Adrenal gland (tissue), 9 donors: ENCODE measurements at regions not wholly inside any gene's neighbourhood (a gene's known extent, or its start where the extent isn't known, plus 50 kb on each side); places are given as distances from the start of the nearest gene placed in this dataset.

Source experiments
- DNase-seq, 7 donors: peaks; one replicate each; pipeline ENCODE4 v3.0.0-alpha.2; 2019 to 2020
- H3K27ac ChIP-seq, 5 donors: fragments of 200-600 bp; sonication (generic) in 4 of 5; 1 replicate in 3 of 5; 2 replicates in 2 of 5; pipeline versions ENCODE4 v1.5.1 to v1.8.0; 2016 to 2020; ENCODE audit warnings: mild to moderate bottlenecking in 1 of 5
- H3K27me3 ChIP-seq: fragments of 200-600 bp; 2 replicates; pipeline ENCODE4 v1.8.0; 2021
- H3K36me3 ChIP-seq, 2 donors: fragments of 200-600 bp; replicated peaks in 1 of 2; 1 replicate in 1 of 2; 2 replicates in 1 of 2; pipeline versions ENCODE4 v1.5.1 to v1.8.0; 2018 to 2022
- H3K4me1 ChIP-seq, 2 donors: fragments of 200-600 bp; replicated peaks in 1 of 2; 1 replicate in 1 of 2; 2 replicates in 1 of 2; pipeline versions ENCODE4 v1.5.1 to v1.8.0; 2018 to 2021
- H3K4me3 ChIP-seq, 4 donors: fragments of 200-600 bp; sonication (generic) in 3 of 4; one replicate each; pipeline ENCODE4 v1.5.1; 2016 to 2018
- H3K9me3 ChIP-seq, 3 donors: fragments of 200-600 bp; sonication (generic) in 1 of 3; replicated peaks in 1 of 3; 1 replicate in 2 of 3; 2 replicates in 1 of 3; pipeline versions ENCODE4 v1.5.1 to v1.8.0; 2016 to 2021
- CTCF ChIP-seq, 6 experiments: fragments of 450-650 bp in 4 of 6; fragments of 200-600 bp in 2 of 6; sonication (generic) in 1 of 6; IDR thresholded peaks; 1 replicate in 5 of 6; 2 replicates in 1 of 6; pipeline versions ENCODE4 v1.5.1 to v1.8.0; 2016 to 2021; ENCODE audit warnings: antibody characterized with exemption in 6 of 6, mild to moderate bottlenecking in 2 of 6, moderate library complexity in 1 of 6
- POLR2A ChIP-seq, 2 donors: fragments of 450-650 bp; IDR thresholded peaks; one replicate each; pipeline ENCODE4 v1.6.1; 2017; ENCODE audit warnings: antibody characterized with exemption in 2 of 2, mild to moderate bottlenecking in 2 of 2, moderate library complexity in 1 of 2
- WGBS, 4 donors: extraction: QIAGEN DNeasy Blood & Tissue Kit in 2 of 4; methylation state at CpG; one replicate each; pipeline versions ENCODE4 v1.1.5 to v1.1.7; 2013 to 2017; 5-methylcytosine and 5-hydroxymethylcytosine counted together
- intact Hi-C, 2 donors: fragments of 100-400 bp; cut with DNase I; formaldehyde crosslinking; loops; one replicate each; pipeline versions ENCODE4 v1.14.1 to v1.15.0; 2022 to 2023
- donor health status: healthy with polysubstance abuse.
- donor health status: Bipolar disorder and iron deficiency.
- donor health status: DM: yes; HTN: yes; CAD: no.
- donor health status: DM: no; HTN: no; CAD: no.
- donor health status: DM: no; HTN: no; CAD: no.

DNA sequence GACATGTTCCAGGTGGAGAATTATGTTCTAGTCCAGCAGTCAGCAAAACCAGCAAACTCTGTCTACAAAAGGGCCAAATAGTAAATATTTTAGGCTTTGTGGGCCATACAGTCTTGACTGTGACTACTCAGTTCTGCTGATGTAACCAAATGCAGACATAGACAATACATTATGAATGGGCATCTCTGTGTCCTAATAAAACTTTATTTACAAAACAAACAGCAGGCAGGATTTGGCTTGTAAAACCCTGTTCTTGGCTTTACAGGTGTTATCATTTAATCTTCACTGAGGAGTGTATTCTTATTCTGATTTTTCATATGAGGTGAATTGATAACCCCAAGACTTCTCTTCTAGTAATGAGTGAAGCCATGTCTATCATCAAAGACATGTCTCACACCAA lies 278.6 kb downstream of the DUSP6 start:
- intact Hi-C loops: no loop called here
- H3K4me3 ChIP-seq: no peak overlapping the region
- no peaks in the 10 kb centered on the region for H3K27me3 ChIP-seq
- H3K4me1 ChIP-seq: no peaks in the 10 kb centered on the region
- no peak for TF ChIP-seq CTCF (IDR thresholded peaks at IDR 0.05)
- no peak for TF ChIP-seq POLR2A (IDR thresholded peaks at IDR 0.05)
- no peak overlapping the region for H3K27ac ChIP-seq
- H3K36me3 ChIP-seq: no peaks in the 10 kb centered on the region
- DNase-seq: no peak
- no peaks in the 10 kb centered on the region for H3K9me3 ChIP-seq

- Histone ChIP-seq H3K9me3 (no peaks in the 10 kb centered on the region), H3K27ac (no peak overlapping the region), H3K4me1 (no peaks in the 10 kb centered on the region), H3K27me3 (no peaks in the 10 kb centered on the region), H3K4me3 (no peak overlapping the region), H3K36me3 (no peaks in the 10 kb centered on the region)
- intact Hi-C loops: no loop called here
- DNase-seq: no peak
- TF ChIP-seq CTCF (IDR thresholded peaks at IDR 0.05) (no peak), POLR2A (IDR thresholded peaks at IDR 0.05) (no peak)
- WGBS, 4 donors: 64 to 88% (median 80%) methylated on average over 1 of the region's 1 CpG
Measured at GRCh38 chr12:89073027-89073398, 279.3 kb downstream of the DUSP6 start.

- DNase-seq: no peak
- H3K4me1 ChIP-seq: no peaks in the 10 kb centered on the region
- H3K27me3 ChIP-seq: no peaks in the 10 kb centered on the region
- intact Hi-C loops: no loop called here
- H3K9me3 ChIP-seq: no peaks in the 10 kb centered on the region
- WGBS, 4 donors: 89 to 97% (median 92%) methylated on average over 4 of the region's 4 CpGs
- no peak overlapping the region for H3K4me3 ChIP-seq
- TF ChIP-seq CTCF (IDR thresholded peaks at IDR 0.05): no peak
- no peak for TF ChIP-seq POLR2A (IDR thresholded peaks at IDR 0.05)
- no peak overlapping the region for H3K27ac ChIP-seq
- H3K36me3 ChIP-seq: no peaks in the 10 kb centered on the region
Measured at GRCh38 chr12:89072294-89073026, 279.8 kb downstream of the DUSP6 start.

- WGBS, 4 donors: 75 to 86% (median 80%) methylated on average over 1 of the region's 1 CpG
- Histone ChIP-seq H3K27ac (no peak overlapping the region), H3K4me3 (no peak overlapping the region), H3K4me1 (no peaks in the 10 kb centered on the region), H3K36me3 (no peaks in the 10 kb centered on the region), H3K27me3 (no peaks in the 10 kb centered on the region), H3K9me3 (no peaks in the 10 kb centered on the region)
- TF ChIP-seq CTCF (IDR thresholded peaks at IDR 0.05) (no peak), POLR2A (IDR thresholded peaks at IDR 0.05) (no peak)
- DNase-seq: no peak
- intact Hi-C loops: no loop called here
Measured at GRCh38 chr12:89070603-89071002, 281.7 kb downstream of the DUSP6 start.
